ENCODE measurements at regions not wholly inside any gene's neighbourhood (a gene's known extent, or its start where the extent isn't known, plus 50 kb on each side); places are given as distances from the start of the nearest gene placed in this dataset.
A peak's percentile ranks its signal among the peaks of the same experiment; 100 is the strongest.

DNA sequence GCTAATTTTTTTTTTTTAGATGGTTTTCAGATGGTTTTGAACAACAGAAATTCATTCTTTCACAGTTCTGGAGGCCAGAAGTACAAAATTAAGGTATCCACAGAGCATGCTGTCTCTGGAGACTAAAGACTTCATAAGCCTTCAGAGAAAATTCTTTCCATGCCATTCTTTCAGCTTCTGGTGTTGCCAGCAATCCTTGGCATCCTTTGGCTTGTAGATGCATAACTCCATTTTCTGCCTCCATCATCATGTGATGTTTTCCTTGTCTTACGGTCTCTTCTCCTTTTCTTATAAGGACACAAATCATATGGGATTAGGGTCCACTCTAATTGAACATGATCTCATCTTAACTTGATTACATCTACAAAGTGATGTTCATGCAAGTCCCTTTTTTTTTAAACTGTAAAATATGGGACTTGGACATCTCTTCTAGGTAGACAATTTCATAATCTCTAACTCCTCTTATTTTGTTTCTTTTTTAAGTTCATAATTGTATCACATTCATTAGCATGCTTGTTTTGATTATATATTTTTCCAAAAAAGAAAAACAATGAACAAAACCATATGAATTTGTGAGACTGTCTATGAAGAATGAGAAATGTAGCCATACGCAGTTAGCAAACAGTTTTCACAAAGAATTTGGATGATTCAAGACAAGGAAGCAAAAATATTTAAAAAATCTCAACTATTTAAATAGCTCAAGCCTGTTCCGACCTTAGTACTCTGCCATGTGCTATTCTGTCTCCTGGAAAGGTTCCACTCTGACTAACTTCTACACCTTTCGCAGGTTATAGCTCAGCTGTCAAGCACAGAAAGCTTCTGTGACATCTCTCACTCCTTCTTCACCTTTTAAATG, 53.1 kb upstream of the GIMD1 start:
- TF ChIP-seq TCF12 (IDR thresholded peaks at IDR 0.05; ENCODE audit: low read depth) = no peak
- TF ChIP-seq TEAD4 (IDR thresholded peaks at IDR 0.05) = peak; percentile 40; the same call in 1 of the 2 replicates

- TF ChIP-seq USF1 (IDR thresholded peaks at IDR 0.05) (no peak), ZBTB7A (IDR thresholded peaks at IDR 0.05; ENCODE audit: low read depth) (no peak)
Observed at GRCh38 chr4:106418444-106418843, 49.9 kb upstream of the GIMD1 start.

Data from Ishikawa (cell line).